ENCODE measurements at regions not wholly inside any gene's neighbourhood (a gene's known extent, or its start where the extent isn't known, plus 50 kb on each side); places are given as distances from the start of the nearest gene placed in this dataset.

DNA sequence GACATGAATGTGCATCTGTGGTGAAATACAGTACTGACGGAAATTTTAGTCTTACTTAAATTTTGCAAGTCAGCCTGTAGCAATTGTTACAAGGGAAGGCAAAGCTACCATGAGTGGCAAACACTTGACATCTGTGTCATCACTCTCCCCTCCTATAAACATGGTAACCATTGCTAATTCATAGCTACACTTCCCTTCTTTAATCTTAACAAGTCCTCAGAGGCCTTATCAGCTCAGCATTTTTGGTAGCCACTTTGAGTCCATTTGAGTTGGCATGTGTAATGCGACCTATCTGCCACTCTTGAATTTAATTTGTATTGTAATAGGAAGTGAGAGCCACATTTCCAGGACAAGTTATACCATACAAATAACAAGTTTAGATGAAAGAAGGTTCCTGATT lies 218.1 kb downstream of the RMST start:
- Histone ChIP-seq H3K36me3 (ENCODE audit: control insufficient read depth, insufficient read depth, low read length) (no peaks in the 10 kb centered on the region), H3K27me3 (replicated peaks; ENCODE audit: control insufficient read depth, insufficient read depth, low read length) (no peaks in the 10 kb centered on the region), H3K4me3 (replicated peaks; ENCODE audit: low read depth, low read length) (no peak overlapping the region)
- TF ChIP-seq, protein P1, sequence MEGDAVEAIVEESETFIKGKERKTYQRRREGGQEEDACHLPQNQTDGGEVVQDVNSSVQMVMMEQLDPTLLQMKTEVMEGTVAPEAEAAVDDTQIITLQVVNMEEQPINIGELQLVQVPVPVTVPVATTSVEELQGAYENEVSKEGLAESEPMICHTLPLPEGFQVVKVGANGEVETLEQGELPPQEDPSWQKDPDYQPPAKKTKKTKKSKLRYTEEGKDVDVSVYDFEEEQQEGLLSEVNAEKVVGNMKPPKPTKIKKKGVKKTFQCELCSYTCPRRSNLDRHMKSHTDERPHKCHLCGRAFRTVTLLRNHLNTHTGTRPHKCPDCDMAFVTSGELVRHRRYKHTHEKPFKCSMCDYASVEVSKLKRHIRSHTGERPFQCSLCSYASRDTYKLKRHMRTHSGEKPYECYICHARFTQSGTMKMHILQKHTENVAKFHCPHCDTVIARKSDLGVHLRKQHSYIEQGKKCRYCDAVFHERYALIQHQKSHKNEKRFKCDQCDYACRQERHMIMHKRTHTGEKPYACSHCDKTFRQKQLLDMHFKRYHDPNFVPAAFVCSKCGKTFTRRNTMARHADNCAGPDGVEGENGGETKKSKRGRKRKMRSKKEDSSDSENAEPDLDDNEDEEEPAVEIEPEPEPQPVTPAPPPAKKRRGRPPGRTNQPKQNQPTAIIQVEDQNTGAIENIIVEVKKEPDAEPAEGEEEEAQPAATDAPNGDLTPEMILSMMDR (IDR thresholded peaks at IDR 0.05; ENCODE audit: insufficient read depth, low read length, poor library complexity, severe bottlenecking), result no peak
- DNase-seq (ENCODE audit: extremely low read depth, insufficient read length), result no peak

DNA sequence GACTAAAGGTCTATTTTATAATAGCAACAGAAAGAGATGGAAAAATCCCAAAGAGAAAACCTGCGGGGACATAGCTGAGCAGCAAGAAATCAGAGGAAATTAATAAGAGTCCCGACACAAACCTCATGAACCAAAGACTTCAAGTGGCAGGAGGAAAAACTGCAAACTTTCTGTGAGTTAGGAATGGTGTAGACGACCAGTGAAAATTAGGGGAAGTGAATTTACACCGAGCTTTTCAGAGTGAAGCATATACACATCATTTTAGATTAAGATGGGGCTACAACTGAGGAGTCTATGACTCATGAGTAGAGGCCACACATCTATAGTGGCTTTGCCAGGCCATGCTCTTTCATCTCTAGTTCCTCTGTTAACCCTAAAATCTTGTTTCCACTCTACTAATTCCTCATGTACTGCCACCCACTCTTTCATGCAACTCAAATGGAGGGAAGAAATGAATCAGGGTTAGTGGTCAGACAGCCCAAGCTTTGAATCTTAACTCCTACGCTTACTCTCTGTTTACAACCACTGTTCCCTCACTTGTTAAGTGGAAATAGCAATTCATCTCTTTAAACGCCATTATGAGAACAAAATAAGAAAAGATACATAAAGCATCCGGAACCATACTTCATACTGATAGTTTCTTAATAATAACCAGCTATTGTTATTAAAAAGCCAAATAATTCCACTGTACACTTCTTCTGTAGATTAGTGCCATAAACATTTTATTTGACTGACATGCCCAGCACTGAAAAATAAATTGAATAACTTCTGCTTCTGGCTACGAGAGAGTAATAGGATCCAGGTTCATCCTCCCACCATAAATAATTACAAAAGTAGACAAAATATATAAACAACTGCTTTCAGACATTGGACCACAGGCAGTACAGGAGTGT lies 219.3 kb downstream of the RMST start:
- TF ChIP-seq, protein P1 (IDR thresholded peaks at IDR 0.05; ENCODE audit: insufficient read depth, low read length, poor library complexity, severe bottlenecking), result no peak
- Histone ChIP-seq H3K27me3 (replicated peaks; ENCODE audit: control insufficient read depth, insufficient read depth, low read length) (no peaks in the 10 kb centered on the region), H3K4me3 (replicated peaks; ENCODE audit: low read depth, low read length) (no peak overlapping the region), H3K36me3 (ENCODE audit: control insufficient read depth, insufficient read depth, low read length) (no peaks in the 10 kb centered on the region)
- DNase-seq (ENCODE audit: extremely low read depth, insufficient read length), result peak; percentile 66

DNA sequence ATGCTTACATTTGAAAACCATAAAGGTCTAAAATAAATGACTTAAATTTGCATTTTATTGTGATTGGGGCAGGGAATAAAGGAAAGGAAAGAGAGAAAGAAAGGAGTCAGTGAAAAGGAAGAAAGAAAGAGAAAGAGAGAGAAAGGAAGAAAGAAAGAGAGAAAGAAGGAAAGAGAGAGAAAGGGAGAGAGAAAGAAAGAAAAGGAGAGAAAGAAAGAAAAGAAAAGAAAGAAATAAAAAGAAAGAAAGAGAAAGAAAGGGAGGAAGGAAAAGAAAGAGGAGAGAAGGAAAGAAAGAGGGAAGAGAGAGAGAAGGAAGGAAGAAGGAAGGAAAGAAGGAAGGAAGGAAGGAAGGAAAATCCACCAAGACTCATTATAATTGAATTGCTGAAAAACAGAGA lies 222.8 kb downstream of the RMST start:
- TF ChIP-seq, protein P1 (IDR thresholded peaks at IDR 0.05; ENCODE audit: insufficient read depth, low read length, poor library complexity, severe bottlenecking), result no peak
- no peaks in the 10 kb centered on the region for H3K27me3 ChIP-seq (replicated peaks; ENCODE audit: control insufficient read depth, insufficient read depth, low read length)
- H3K36me3 ChIP-seq (ENCODE audit: control insufficient read depth, insufficient read depth, low read length), result no peaks in the 10 kb centered on the region
- no peak overlapping the region for H3K4me3 ChIP-seq (replicated peaks; ENCODE audit: low read depth, low read length)
- DNase-seq (ENCODE audit: extremely low read depth, insufficient read length), result no peak

DNA sequence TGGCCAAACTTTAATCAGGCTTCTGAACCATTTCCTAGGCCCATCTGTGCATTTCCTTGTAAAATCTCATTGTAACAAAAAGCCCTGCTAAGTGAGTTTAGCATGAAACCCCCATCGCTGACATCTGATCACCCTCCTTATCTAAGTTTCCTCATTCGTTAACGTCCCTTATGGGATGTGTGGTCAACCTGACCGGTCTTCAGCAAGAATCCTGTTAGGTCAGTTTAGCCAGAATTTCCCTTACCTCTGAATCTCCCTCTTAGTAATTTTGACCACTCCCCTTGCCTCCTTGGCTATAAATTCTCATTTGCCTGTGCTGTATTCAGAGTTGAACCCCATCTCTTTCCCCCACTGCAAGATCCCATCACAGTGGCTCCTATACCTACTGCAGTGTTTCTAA lies 239.3 kb downstream of the RMST start:
- DNase-seq (ENCODE audit: extremely low read depth, insufficient read length), result no peak
- H3K27me3 ChIP-seq (replicated peaks; ENCODE audit: control insufficient read depth, insufficient read depth, low read length), result no peaks in the 10 kb centered on the region
- H3K36me3 ChIP-seq (ENCODE audit: control insufficient read depth, insufficient read depth, low read length), result no peaks in the 10 kb centered on the region
- no peak overlapping the region for H3K4me3 ChIP-seq (replicated peaks; ENCODE audit: low read depth, low read length)
- TF ChIP-seq, protein P1 (IDR thresholded peaks at IDR 0.05; ENCODE audit: insufficient read depth, low read length, poor library complexity, severe bottlenecking), result no peak

DNA sequence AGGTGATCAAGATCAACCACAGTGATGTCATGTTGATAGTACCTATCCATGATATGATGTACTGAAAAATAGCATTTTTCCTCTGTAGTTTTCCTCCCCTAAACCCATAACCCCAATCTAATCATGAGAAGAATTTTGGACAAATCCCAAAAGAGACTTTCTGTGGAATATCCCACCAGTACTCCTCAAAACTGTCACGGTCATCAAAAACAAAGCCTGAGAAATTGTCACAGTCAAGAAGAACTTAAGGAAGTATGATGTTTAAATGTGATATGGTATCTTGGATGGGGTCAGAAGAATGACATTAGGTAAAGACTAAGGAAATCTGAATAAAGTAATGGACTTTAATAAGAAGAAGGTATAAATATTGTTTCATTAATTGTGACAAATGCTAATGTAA lies 248.8 kb downstream of the RMST start:
- DNase-seq (ENCODE audit: extremely low read depth, insufficient read length), result no peak
- TF ChIP-seq, protein P1 (IDR thresholded peaks at IDR 0.05; ENCODE audit: insufficient read depth, low read length, poor library complexity, severe bottlenecking), result no peak
- H3K4me3 ChIP-seq (replicated peaks; ENCODE audit: low read depth, low read length), result no peak overlapping the region
- H3K36me3 ChIP-seq (ENCODE audit: control insufficient read depth, insufficient read depth, low read length), result no peaks in the 10 kb centered on the region
- no peaks in the 10 kb centered on the region for H3K27me3 ChIP-seq (replicated peaks; ENCODE audit: control insufficient read depth, insufficient read depth, low read length)
